Neural progenitor cell (in vitro differentiated cells): ENCODE measurements at regions not wholly inside any gene's neighbourhood (a gene's known extent, or its start where the extent isn't known, plus 50 kb on each side); places are given as distances from the start of the nearest gene placed in this dataset.

Source experiments
- DNase-seq: peaks from one replicate; pipeline ENCODE4 v3.0.0-alpha.2; 2016; ENCODE audit warnings: low spot score
- H2AFZ ChIP-seq: fragments of 200-600 bp; sonication (generic); replicated peaks from 2 replicates; pipeline ENCODE4 v1.6.1; 2016; ENCODE audit warnings: antibody characterized with exemption
- H3F3A ChIP-seq: fragments of 200-600 bp; sonication (generic); 2 replicates; pipeline ENCODE4 v1.6.1; 2016; ENCODE audit warnings: antibody characterized with exemption, low read depth
- H3K27ac ChIP-seq: fragments of 200-600 bp; sonication (generic); 2 replicates; pipeline ENCODE4 v1.5.1; 2016; ENCODE audit warnings: mild to moderate bottlenecking
- H3K27me3 ChIP-seq: fragments of 200-600 bp; sonication (generic); 2 replicates; pipeline ENCODE4 v1.6.1; 2016; ENCODE audit warnings: mild to moderate bottlenecking, moderate library complexity
- H3K36me3 ChIP-seq: fragments of 200-600 bp; sonication (generic); 2 replicates; pipeline ENCODE4 v1.5.1; 2016
- H3K4me1 ChIP-seq: fragments of 200-600 bp; sonication (generic); 2 replicates; pipeline ENCODE4 v1.6.1; 2016; ENCODE audit warnings: mixed run types
- H3K4me2 ChIP-seq: fragments of 200-600 bp; sonication (generic); 2 replicates; pipeline ENCODE4 v1.6.1; 2016
- H3K4me3 ChIP-seq: fragments of 200-600 bp; sonication (generic); 2 replicates; pipeline ENCODE4 v1.5.1; 2016
- H3K79me2 ChIP-seq: fragments of 200-600 bp; sonication (generic); 2 replicates; pipeline ENCODE4 v1.6.1; 2016; ENCODE audit warnings: low read depth
- H3K9ac ChIP-seq: fragments of 200-600 bp; sonication (generic); 2 replicates; pipeline ENCODE4 v1.6.1; 2016
- H3K9me3 ChIP-seq: fragments of 200-600 bp; sonication (generic); 2 replicates; pipeline ENCODE4 v1.5.1; 2016; ENCODE audit warnings: low read depth
- H4K20me1 ChIP-seq: fragments of 200-600 bp; sonication (generic); 2 replicates; pipeline ENCODE4 v1.6.1; 2016; ENCODE audit warnings: low read depth
- H3K27ac Mint-ChIP-seq: 3 replicates; pipeline ENCODE4 v1.8.0; 2021; ENCODE audit warnings: mixed read lengths
- H3K27me3 Mint-ChIP-seq: 2 replicates; pipeline ENCODE4 v1.8.0; 2022; ENCODE audit warnings: low read depth, mild to moderate bottlenecking, inconsistent platforms, moderate library complexity, mixed read lengths; ENCODE audit not compliant: insufficient read depth
- H3K36me3 Mint-ChIP-seq: 3 replicates; pipeline ENCODE4 v1.8.0; 2021; ENCODE audit warnings: mixed read lengths
- H3K4me1 Mint-ChIP-seq: 3 replicates; pipeline ENCODE4 v1.8.0; 2021; ENCODE audit warnings: mixed read lengths
- H3K4me3 Mint-ChIP-seq: 3 replicates; pipeline ENCODE4 v1.8.0; 2021; ENCODE audit warnings: mild to moderate bottlenecking, moderate library complexity, mixed read lengths
- H3K9me3 Mint-ChIP-seq: 3 replicates; pipeline ENCODE4 v1.8.0; 2020; ENCODE audit warnings: mixed read lengths
- EZH2 ChIP-seq: fragments of 200-600 bp; sonication (generic); IDR thresholded peaks from 2 replicates; pipeline ENCODE4 v1.6.1; 2017; ENCODE audit warnings: antibody characterized with exemption, mild to moderate bottlenecking, moderate library complexity
- EZH2phosphoT487 ChIP-seq: fragments of 200-600 bp; sonication (generic); IDR thresholded peaks from 2 replicates; pipeline ENCODE4 v1.6.1; 2017; ENCODE audit warnings: antibody characterized with exemption
- TF ChIP-seq, protein P1 (sequence below): fragments of 200-600 bp; sonication (generic); IDR thresholded peaks from 2 replicates; pipeline ENCODE4 v1.5.1; 2017; ENCODE audit warnings: antibody characterized with exemption, mild to moderate bottlenecking

DNA sequence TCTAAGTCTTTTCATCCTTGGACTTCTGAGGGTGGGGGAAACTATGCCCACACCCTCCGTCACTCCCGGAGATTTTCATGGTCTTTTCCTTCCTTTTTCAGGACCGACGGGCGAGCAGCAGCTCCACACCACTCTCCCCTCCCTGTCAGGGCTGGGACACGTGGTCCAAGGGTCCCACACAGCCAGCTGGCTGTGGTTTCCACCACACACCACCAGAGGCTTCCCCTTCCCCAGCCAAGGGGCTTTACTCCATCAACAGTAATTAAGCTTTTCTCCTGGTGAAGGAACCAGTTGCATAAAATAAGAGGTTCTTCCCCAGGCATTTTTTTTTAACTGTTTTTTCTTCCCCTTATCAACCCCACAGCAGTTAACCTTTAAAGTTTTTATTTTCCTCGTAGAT, 453.9 kb downstream of the GPAT3 start:
- no peak overlapping the region for H3K9ac ChIP-seq
- H3K4me2 ChIP-seq: no peak overlapping the region
- no peak overlapping the region for H2AFZ ChIP-seq
- H3K9me3 Mint-ChIP-seq: peaks cover 4% of the 10 kb centered on the region
- H3F3A ChIP-seq: no peaks in the 10 kb centered on the region
- no peak overlapping the region for H3K4me3 ChIP-seq
- H3K27ac Mint-ChIP-seq: no peak overlapping the region
- no peaks in the 10 kb centered on the region for H3K36me3 ChIP-seq
- H3K36me3 Mint-ChIP-seq: no peaks in the 10 kb centered on the region
- peaks cover 2% of the 10 kb centered on the region for H3K27me3 Mint-ChIP-seq
- H3K4me1 Mint-ChIP-seq: no peaks in the 10 kb centered on the region
- TF ChIP-seq, protein P1, sequence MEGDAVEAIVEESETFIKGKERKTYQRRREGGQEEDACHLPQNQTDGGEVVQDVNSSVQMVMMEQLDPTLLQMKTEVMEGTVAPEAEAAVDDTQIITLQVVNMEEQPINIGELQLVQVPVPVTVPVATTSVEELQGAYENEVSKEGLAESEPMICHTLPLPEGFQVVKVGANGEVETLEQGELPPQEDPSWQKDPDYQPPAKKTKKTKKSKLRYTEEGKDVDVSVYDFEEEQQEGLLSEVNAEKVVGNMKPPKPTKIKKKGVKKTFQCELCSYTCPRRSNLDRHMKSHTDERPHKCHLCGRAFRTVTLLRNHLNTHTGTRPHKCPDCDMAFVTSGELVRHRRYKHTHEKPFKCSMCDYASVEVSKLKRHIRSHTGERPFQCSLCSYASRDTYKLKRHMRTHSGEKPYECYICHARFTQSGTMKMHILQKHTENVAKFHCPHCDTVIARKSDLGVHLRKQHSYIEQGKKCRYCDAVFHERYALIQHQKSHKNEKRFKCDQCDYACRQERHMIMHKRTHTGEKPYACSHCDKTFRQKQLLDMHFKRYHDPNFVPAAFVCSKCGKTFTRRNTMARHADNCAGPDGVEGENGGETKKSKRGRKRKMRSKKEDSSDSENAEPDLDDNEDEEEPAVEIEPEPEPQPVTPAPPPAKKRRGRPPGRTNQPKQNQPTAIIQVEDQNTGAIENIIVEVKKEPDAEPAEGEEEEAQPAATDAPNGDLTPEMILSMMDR: peak; percentile 9
- no peak for TF ChIP-seq EZH2
- H3K4me3 Mint-ChIP-seq: no peak overlapping the region
- no peaks in the 10 kb centered on the region for H4K20me1 ChIP-seq
- H3K4me1 ChIP-seq: no peaks in the 10 kb centered on the region
- no peaks in the 10 kb centered on the region for H3K27me3 ChIP-seq
- H3K27ac ChIP-seq: no peak overlapping the region
- H3K9me3 ChIP-seq: no peaks in the 10 kb centered on the region
- no peaks in the 10 kb centered on the region for H3K79me2 ChIP-seq
- DNase-seq: no peak

DNA sequence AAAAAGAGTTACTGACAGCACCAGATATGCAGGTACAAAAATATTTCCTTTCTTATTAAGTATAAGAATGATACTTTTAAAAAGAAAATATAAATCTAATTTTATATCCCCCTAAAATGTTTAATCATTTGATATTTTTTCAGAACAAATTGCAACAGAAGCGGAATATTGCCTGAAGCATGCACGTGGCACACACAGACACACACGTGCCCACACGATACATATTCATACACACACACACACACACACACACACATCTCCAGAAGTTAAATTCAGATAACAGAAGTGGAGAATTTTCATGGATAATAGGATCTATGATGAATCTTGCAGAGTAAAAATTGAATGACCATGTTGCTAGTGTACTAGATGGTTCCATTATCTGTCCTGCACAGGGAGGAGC, 445.2 kb downstream of the GPAT3 start:
- Histone ChIP-seq H3K27ac (no peak overlapping the region), H4K20me1 (no peaks in the 10 kb centered on the region), H3K4me2 (no peak overlapping the region), H3K4me1 (no peaks in the 10 kb centered on the region), H3F3A (no peaks in the 10 kb centered on the region), H3K4me3 (no peak overlapping the region), H3K79me2 (no peaks in the 10 kb centered on the region), H2AFZ (no peak overlapping the region), H3K36me3 (no peaks in the 10 kb centered on the region), H3K9ac (no peak overlapping the region), H3K9me3 (no peaks in the 10 kb centered on the region), H3K27me3 (no peaks in the 10 kb centered on the region)
- Mint-ChIP-seq H3K9me3 (peaks cover 6% of the 10 kb centered on the region), H3K4me3 (no peak overlapping the region), H3K27me3 (peaks cover 2% of the 10 kb centered on the region), H3K36me3 (no peaks in the 10 kb centered on the region), H3K4me1 (no peaks in the 10 kb centered on the region), H3K27ac (no peak overlapping the region)
- no peak for TF ChIP-seq EZH2phosphoT487
- TF ChIP-seq, protein P1: no peak
- no peak for DNase-seq

DNA sequence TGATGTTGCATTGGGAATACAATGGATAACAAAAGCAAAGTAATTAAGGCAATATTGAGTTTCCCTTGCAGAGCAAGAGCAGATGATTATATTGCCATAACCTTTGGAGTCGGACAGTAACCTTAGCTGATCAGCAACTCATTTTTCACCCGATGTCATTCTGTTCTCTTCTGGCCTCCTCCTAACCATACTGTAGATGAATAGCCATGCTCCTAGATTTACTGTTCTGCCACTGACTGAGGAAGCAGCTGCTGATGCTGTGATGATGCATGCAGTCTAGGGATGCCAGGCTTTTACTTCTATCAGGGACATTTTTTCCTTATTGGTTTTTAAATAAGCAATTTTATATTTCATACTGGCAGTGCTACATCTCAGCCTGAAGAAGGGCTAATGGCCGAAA, 443.9 kb downstream of the GPAT3 start:
- peaks cover 6% of the 10 kb centered on the region for H3K9me3 Mint-ChIP-seq
- H3K9ac ChIP-seq: no peak overlapping the region
- no peaks in the 10 kb centered on the region for H3F3A ChIP-seq
- no peak overlapping the region for H3K27ac ChIP-seq
- no peak overlapping the region for H3K4me3 Mint-ChIP-seq
- H3K4me2 ChIP-seq: no peak overlapping the region
- H3K4me3 ChIP-seq: no peak overlapping the region
- H3K4me1 Mint-ChIP-seq: no peaks in the 10 kb centered on the region
- no peaks in the 10 kb centered on the region for H3K27me3 ChIP-seq
- no peak overlapping the region for H3K27ac Mint-ChIP-seq
- H3K27me3 Mint-ChIP-seq: peaks cover 2% of the 10 kb centered on the region
- no peaks in the 10 kb centered on the region for H3K36me3 Mint-ChIP-seq
- no peak for DNase-seq
- H3K36me3 ChIP-seq: no peaks in the 10 kb centered on the region
- TF ChIP-seq, protein P1: no peak
- no peak for TF ChIP-seq EZH2phosphoT487
- no peaks in the 10 kb centered on the region for H3K79me2 ChIP-seq
- no peaks in the 10 kb centered on the region for H3K9me3 ChIP-seq
- H2AFZ ChIP-seq: no peak overlapping the region
- H3K4me1 ChIP-seq: no peaks in the 10 kb centered on the region
- H4K20me1 ChIP-seq: no peaks in the 10 kb centered on the region
